NOMO-1 treated with DMSO at 0.1 percent for 48 hours (cell line): ENCODE measurements at regions not wholly inside any gene's neighbourhood (a gene's known extent, or its start where the extent isn't known, plus 50 kb on each side); places are given as distances from the start of the nearest gene placed in this dataset.
A peak's percentile ranks its signal among the peaks of the same experiment; 100 is the strongest.

Experiments used
- DNase-seq: peaks from one replicate; lab custom pipeline; 2025; ENCODE audit not compliant: unreplicated experiment; lab: John Stamatoyannopoulos, UW

DNA sequence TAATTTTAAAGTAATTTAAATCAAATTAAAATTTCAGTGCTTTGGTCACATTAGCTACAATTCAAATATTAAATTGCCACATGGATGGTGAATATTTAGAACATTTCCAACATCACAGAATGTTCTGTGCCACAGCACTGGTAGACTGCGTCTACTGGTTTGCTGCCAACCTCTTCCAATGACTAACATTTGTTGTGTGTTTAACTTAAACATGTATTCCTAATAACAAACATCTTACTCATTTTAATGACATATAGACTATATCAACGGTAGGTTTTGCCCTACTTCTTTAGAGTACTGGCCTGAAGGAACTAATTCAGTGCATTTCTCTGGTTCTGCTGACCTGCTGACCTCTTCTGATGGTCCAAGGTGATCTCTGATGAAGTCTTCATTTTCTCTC lies 157.6 kb downstream of the DCK start:
- DNase-seq, result no peak

DNA sequence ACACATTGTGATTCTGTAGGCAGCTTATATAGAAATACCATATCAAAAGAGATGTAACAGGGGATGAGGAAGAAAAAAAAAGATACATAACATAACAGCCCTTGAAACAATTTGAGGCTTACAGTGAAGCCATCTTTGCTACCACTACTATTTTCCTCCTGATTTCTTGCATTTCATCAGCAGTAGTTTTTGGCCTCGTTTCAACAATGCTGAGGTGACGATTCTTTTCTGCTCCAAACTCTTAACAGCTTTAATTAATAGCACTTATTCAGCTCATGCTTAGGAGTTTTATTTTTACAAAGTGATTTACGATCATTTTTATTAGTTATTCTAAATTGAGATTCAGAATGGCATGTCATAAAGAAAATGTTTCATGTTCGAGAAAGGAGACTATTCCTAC lies 163.2 kb downstream of the DCK start:
- no peak for DNase-seq

DNA sequence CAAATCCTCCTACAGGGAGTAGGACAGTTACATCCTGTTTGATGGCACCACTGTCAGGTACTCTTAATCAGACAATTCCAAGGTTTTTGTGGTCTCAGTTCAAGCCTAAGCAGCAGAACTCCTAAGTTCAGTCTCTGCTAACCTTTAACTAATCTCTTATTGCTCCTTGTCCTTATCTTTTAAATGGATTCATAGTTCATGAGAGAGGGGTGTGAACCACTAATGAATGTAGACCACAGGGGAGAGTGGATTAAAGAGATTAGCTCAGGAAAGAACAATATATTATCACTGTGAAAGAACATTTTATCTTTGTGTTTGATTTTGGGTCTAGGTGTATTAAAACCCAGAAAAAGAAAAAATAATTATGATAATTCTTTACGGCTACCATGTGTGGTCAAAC lies 168.9 kb downstream of the DCK start:
- DNase-seq, result no peak

DNA sequence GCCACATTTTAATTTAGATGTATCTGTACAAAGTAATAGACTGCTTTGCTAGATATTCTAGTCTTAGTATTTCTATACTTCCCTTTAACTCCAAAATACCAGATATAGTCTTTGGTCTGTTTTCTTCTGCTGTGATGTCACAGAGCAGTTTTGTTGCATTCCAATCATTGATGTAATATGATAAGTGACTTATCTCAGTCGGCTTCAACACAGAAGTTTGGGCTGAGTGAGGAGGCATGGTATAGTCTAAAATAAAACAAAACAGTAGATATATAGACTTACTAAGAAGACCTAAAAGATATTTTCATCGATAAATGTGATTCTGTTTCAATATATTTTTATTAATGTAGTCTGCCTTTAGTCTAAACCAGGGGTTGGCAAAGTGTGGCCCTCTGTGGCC lies 169.9 kb downstream of the DCK start:
- DNase-seq, result no peak

DNA sequence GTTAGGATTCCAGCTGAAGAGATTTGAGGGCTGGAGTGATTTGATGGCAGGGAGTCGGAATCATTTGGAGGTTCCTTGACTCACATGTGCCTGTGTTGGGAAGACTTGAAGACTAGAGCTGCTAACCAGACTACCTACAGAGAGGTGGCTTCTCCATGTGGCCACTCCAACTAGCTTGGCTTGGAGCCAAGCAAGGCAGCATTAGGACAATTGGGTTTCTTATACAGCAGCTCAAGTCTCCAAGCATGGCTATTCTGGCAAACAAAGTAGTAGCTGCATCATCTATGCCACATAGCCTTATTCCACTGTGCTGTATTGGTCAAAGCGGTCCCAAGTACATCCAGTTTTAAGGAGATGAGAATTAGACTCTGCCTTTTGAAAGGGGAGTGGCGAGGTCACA lies 171.7 kb upstream of the SLC4A4 start:
- DNase-seq, result no peak

DNA sequence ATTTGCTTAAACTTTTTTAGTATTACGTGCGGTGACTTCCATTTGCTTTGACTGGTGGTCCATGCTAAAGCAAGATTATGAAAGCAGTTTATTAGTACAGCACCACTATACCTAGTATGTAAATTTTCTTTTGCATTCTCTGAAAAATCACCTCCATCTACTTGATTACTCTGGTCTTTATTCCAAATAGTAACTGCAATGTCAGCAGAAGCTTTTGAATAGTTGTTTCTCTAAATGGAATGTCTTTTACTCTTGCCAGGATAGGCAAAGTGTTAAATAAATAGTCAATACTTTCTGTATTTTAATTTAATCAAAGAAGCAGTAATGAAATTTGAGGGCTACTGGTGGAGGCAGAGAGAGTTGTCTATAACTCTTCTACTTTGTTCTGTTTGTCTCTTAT lies 167.2 kb upstream of the SLC4A4 start:
- DNase-seq, result no peak

DNA sequence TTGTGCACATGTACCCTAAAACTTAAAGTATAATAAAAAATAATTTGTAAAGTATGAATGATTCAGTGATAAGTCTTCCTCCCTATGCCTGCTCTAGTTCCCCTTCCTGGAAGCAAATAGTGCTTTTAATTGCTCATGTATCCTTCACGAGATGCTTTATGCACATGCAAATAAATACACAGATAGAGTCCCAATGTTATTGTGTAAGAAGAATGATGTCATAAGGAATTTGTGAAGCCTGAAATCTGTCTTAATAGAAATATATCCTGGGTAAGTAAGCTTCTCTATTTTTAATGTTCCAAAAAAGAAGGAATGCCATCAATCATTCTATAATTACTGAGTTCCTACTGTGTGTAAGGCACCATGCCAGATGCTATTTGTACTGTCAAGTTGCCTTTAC lies 157.5 kb upstream of the SLC4A4 start:
- no peak for DNase-seq

DNA sequence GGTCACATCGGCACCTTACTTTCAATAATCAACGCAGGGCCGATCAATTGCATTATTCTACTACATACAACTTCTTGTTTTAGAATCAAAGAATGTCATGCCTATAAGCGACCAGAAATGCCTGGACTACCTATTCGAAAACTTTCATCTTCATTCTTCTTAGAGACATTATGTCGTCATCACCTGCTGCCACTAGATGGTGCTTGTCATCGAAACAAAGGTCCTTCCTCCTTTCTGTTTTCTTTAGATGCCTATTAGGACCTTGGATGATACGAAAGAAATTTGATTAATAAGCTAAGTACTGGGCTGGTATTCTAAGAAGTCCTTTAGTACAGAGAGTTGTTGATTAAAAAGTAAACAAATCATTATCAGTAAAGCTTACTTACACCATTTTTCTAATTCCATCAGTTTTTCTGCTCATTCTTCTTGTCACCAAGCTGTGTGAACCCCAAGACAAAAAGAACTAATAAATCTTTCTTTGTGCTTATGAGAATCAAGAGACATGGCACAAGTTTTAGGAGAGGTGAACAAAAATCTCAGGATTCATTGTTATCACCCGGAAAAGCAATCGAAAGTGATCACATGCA lies 154.5 kb upstream of the SLC4A4 start:
- peak; percentile 65 for DNase-seq

DNA sequence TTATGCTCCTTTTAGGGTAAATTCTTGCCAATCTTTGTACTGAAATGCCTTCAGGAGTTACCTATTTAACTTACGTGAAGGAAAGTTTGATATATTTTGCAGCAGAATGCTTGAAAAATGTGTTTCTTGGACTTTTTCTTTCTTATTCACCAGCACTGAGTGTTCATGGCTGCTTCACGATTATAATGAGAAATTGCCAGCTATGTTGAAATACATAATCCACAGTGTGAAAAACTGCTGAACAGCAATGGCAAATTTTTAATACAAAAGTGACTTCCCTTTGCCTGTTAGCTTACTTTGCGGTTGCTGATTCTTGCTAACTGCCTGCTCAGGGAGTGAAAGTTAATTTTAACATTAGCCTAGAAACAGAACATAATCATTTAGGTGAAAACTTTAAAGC lies 153.8 kb upstream of the SLC4A4 start:
- peak; percentile 15 for DNase-seq

DNA sequence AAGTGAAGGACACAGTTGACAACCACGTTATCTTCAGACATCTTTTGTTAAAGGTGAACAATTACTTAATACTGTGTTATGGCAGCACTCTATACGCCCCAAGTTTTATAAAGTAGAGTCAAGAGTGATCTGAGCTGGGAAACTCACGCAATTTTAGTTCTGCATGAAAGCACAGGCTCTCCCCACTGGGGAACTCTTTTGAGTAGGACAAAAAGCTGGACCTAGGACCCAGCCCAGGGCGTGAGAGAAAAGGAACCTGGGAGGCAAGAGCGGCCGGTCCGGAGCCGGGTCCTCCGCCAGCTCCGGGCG lies 152.6 kb upstream of the SLC4A4 start:
- DNase-seq, result no peak

DNA sequence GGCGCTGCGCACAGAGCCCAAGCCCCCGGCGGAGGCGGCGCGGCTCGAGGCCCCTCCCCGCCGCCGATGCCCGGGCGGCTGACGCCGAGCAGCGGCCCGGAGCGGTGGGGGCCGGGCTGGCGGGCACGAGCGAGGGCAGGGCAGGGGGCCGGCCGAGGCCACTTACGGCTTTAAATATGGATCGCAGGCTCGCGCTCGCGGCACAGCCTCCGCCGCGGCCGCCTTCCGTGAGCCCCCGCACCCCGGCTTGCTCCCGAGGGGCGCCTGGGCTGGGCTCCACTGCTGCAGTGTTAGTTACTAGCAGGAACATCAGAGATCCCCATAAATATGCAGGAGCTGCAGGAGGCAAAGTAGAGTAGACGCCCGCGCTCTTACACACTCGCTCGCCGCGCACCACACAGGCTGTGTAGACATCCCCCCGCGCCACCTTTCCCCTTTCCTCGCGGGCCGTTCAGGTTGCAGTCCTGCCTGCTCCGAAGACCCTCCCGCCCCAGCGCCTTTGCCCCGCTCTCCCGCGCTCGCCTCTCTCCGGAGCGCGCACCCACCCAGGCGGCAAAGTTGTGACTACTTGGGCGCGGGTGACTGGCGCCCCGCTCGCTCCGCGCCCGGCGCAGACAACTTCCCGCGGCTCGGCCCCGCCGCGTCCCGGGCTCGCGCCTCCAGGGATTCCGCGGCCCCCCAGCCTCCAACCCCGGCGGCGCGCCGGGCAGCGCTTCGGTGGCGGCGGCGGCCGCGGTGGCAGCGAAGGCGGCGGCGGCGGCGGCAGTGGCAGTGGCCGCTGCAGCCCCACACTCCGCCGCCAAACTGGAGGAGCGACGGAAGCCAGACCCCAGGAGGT lies 152.0 kb upstream of the SLC4A4 start:
- no peak for DNase-seq

DNA sequence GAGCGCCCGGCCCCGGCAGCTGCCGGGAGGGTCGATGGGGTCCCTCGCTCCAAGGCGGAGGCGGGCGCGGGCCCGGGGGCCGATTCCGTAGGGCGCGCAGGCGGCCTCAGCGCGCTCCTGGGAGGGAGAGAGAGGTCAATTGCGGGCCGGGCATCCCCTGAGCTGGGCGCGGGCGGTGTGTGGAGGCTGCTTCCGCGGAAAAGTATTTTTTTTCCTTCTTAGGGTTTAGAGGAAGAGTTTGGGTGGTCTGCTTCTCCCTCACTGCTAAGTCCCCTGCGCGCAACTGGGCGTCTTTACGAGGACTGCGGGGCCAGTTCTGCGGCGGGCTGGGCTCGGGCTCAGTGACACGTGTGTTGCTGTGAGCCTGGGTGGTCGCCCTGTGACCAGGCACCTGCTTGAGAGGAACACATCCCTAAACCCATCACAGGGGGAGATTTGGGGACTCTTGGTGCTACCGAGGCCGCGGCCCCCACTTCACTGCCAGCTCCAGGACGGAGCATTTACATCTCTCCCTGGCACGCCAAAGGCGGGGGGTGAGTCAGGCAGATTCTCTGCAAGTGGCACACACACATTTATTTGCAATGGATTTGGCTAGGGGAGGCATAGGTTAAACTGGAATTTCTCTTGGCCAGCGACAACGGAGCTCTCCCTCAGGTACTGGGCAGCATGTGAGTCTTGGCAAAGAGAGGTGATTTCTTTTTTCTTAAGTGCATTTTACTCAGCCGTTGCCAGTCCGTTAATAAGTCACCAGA lies 151.2 kb upstream of the SLC4A4 start:
- DNase-seq, result no peak

DNA sequence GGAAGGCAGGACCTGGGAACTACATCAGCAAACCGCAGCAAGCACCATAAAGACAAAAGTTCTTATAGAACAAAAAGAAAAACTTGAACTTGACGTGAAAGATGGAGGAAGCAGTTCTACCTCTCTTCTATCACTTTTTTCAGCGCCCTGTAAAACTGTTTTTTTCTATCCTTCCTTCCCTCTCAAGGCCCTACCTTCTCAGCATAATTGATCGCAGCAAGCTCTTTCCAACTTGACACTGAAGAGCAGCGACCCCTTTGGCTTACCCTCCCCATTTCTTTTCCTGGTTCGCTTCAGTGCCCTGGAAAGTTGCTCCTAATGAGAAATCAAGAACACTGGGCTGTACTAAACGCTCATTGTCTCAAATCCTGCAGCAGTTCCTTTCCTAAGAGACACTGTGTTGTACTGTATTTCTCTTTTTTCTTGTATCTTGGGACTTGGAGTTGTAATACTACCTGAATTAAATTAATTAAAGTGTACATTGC lies 150.6 kb upstream of the SLC4A4 start:
- no peak for DNase-seq

DNA sequence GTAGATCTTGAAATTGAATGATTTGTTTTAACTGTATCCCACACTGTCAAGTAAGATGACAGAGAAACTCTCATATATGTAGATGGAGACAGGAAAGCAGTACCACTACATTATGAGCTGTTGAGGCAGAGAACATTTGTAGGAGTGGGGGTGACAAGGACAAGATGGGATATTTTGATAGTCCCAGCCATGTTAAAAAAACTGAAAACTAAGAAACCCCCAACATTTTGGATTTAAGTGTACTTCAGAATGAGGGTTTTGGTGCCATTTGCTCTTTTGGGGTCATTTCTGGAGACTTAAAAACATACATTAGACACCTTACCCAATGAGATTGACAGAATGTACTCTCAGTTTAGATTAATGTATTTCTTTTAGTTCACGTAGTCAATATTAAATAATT lies 149.9 kb upstream of the SLC4A4 start:
- no peak for DNase-seq

DNA sequence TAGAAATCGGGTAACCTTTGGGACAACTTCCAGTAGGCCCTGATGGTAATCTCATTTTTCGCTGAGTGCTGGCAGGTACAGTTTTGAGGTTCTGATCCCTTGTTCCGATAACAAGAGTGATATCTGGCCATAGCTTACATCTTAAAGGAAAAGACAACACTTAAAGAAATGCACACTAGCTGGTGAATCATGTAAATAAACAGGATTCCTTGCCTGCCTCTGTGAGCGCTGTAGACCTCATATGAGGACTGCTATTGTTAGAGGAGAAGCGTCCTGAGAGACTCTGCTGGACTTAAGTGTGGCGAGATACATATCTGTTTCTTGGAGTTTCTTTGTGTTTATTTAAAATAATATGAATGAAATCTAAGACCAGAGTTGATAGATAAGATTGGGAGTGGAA lies 149.3 kb upstream of the SLC4A4 start:
- no peak for DNase-seq

DNA sequence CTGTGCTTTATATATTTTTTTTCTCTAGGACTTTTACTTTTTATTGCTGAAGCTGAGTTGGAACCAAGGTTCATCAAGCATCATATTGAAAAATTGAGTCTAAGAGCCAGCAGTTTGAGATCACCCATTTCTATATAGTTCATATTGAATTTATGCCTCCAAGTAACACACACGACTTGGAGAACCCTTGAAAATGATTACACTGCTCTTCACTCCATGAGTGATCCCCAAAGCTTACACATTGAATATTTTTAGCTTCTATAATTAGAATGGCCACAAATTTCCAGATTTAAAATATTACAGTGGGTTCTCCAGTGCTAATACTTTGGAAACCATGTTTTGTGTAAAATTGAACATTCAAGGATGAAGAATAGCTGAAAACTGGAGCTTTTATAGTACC lies 144.4 kb upstream of the SLC4A4 start:
- no peak for DNase-seq

DNA sequence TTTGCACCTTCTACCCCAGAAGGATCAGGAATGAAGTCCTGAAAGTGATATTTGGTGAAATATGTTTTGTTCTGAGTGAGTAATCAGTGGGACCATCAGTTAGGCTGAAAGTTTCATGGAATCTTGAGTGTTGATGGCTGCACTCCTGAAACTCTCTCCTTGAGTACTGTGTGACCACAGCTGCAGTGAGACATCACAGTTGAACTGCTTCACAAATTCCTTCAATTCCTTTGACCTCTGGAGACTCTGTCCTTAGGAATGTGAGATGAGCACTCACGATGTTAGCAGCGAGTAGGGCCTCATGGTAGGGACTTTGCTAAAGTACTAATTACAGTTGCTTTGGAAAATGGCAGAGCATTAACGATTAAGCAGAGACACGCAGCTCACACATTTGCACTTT lies 142.9 kb upstream of the SLC4A4 start:
- no peak for DNase-seq

DNA sequence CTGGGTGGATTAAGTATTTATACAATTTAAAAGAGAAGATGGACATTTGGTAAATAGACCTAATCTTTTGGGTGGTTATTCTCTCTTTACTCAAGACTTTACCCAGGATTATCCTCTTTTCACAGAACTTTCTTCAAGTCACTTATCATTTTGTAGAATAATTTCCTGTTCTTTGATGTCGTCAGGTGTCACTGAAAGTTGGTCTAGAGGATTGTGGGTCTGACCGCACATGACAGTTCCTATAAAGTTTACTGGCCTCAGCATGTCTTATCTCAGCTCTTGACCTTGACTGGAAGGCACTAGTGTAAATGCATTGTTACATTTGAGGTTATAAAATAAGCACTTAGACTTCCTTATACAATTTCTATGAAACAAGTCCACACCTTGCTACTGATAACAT lies 139.9 kb upstream of the SLC4A4 start:
- no peak for DNase-seq

DNA sequence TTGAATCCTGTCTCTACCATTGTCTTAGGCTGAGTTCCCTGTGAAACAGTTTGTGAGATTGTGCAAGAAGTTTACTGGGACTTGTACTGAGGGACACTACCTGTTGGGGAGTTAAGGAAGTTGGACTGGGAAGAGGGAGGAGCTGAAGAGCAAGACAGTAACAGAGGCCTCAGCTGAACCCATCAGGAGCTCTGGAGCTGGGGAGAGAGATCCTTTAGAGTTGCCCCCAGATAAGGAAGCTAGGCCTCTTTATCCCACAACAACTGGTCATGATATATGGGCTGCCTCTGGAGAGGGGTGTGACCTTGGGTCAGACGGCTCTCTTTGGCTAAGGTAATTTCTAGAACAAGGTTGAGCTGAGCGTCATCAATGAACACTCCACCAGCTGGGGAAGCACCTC lies 137.8 kb upstream of the SLC4A4 start:
- DNase-seq, result no peak

DNA sequence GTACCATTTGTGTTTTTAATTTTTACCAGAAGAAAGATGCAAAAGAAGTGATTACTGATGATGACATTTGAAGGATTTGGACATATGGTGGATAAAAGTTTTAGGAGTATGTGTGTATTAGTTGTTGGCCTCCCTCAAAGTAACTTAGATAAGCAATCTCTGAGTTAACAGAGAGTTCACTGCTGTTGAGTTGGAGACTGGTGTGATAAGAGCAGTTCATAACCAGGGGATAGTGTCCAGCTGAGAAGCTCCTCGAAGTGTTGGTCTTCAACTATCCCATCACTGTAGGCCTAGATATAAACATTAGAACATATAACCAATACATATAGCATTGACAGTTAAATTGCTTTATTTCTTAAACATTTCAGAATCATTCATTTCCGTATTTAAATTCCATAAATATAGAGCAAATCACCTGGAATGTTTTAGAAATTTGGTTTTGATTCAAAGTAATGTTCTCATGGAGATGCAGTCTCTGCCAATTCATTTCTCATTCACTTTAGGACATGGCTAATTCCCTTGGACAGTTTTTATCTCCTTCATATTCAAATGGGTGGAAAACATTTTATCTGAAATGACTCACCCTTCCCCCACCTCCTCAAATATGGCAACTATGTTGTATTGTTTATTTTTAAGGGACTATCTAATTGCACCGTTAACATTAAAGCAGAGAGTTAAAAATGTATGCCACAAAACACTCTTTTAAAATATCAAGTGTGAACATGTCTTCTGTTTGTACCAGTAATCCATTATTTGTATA lies 136.8 kb upstream of the SLC4A4 start:
- DNase-seq, result no peak

DNA sequence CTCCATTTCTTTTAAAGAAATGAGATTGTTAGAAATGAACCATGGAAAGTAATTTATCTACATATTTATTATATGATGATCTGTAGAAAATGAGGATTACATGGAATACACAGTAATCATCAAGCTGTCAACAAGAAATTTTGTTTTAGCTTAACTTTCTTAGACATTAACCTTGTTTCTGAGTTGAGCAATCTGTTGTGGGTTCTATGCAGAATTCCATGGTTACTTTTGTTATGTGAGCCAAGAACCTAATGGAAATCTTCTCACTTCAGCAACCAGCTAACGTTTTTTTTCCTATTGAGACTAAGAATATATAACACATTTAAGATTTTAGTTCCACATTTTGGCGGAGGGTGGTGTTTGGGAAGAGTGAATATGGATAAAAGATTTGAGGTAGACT lies 136.1 kb upstream of the SLC4A4 start:
- DNase-seq, result no peak

DNA sequence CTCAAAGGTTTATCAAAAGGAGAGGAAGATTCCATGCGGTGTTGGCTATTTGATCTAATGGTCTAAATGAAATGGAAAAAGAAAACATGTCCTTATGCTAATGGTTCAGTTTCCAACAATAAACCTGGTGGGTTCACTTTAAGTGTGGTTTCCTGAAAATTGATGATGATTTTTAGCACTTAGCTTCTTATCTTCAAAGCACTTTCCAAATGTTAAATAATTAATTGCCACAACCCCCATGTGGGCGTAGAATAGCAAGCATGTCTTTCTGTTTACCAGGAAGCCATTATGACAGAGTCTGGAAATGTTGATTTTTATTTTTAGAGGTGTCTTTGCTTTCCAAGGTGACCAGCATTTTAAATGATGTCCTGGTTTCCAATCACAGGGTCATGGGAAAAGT lies 134.8 kb upstream of the SLC4A4 start:
- no peak for DNase-seq
